Fibroblast of lung (primary cell): ENCODE measurements at regions not wholly inside any gene's neighbourhood (a gene's known extent, or its start where the extent isn't known, plus 50 kb on each side); places are given as distances from the start of the nearest gene placed in this dataset.

Source experiments
- EZH2 ChIP-seq: IDR thresholded peaks from 2 replicates; pipeline ENCODE4 v1.5.1; 2012; ENCODE audit warnings: low read length, control low read depth, mild to moderate bottlenecking; ENCODE audit errors: missing control alignments
- TF ChIP-seq, protein P1 (sequence below), 2 donors: IDR thresholded peaks in 1 of 2; conservative IDR thresholded peaks in 1 of 2; 1 replicate in 1 of 2; 2 replicates in 1 of 2; pipeline ENCODE4 v1.5.1; 2011 to 2012; ENCODE audit warnings: low read length in 2 of 2, control low read depth in 1 of 2, inconsistent platforms in 1 of 2, low read depth in 1 of 2, mild to moderate bottlenecking in 1 of 2

DNA sequence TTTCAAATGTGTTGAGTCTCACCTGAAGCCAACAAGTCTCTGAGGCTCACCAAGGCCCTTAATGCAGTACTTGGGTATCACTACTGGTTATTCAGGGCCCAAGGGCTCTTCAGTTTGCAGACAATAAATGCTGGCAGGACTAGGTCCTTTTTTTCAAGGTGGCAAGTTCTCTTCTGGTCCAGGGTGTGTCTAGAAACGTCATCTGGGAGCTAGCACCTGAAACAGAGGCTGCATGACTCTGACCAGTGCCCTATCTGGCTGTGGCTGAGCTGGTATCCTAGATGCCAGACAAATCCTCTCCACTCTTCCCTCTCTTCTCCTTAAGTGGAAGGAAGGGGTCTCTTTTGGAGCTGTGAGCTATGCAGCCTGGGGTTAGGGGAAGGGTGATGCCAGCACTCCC, 276.8 kb downstream of the PYDC2 start:
- TF ChIP-seq, protein P1, sequence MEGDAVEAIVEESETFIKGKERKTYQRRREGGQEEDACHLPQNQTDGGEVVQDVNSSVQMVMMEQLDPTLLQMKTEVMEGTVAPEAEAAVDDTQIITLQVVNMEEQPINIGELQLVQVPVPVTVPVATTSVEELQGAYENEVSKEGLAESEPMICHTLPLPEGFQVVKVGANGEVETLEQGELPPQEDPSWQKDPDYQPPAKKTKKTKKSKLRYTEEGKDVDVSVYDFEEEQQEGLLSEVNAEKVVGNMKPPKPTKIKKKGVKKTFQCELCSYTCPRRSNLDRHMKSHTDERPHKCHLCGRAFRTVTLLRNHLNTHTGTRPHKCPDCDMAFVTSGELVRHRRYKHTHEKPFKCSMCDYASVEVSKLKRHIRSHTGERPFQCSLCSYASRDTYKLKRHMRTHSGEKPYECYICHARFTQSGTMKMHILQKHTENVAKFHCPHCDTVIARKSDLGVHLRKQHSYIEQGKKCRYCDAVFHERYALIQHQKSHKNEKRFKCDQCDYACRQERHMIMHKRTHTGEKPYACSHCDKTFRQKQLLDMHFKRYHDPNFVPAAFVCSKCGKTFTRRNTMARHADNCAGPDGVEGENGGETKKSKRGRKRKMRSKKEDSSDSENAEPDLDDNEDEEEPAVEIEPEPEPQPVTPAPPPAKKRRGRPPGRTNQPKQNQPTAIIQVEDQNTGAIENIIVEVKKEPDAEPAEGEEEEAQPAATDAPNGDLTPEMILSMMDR (conservative IDR thresholded peaks at IDR 0.05 in 1 of 2, IDR thresholded peaks at IDR 0.05 in 1 of 2; ENCODE audit: low read depth in 1 of 2, low read length in 2 of 2): no peak
- TF ChIP-seq EZH2: no peak
